ENCODE measurements at regions not wholly inside any gene's neighbourhood (a gene's known extent, or its start where the extent isn't known, plus 50 kb on each side); places are given as distances from the start of the nearest gene placed in this dataset.
"Not testable (repeated sequence)": the region's sequence is repeated elsewhere in the genome, so short reads cannot be mapped to it uniquely, and the experiment has no call there.

GRCh38 chr22:33142282-33143055, 84.3 kb upstream of the SYN3 start:
- no peak for DNase-seq (ENCODE audit: low read depth)

- no peak for DNase-seq (ENCODE audit: low read depth)
Measured at GRCh38 chr22:33139937-33140336, 81.8 kb upstream of the SYN3 start.

- not testable (repeated sequence) for DNase-seq (ENCODE audit: low read depth)
Measured at GRCh38 chr22:33138333-33138732, 80.2 kb upstream of the SYN3 start.

DNA sequence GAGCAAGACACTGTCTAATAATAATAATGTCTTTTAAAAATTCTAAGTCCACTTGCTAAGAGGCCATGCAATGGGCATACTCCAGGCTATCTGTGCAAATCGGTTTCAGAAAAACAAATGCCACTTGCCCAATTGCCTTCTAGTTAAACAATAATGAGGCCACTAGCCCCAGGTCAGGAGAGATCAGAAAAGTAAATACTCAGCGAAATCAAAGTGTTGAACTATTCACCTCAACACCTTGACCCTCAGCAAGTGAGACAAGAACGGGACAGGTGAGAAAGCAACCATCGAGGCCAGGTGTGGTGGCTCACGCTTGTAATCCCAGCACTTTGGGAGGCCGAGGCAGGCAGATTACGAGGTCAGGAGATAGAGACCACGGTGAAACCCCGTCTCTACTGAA, 72.3 kb upstream of the SYN3 start:
- DNase-seq (ENCODE audit: low read depth) = no peak

DNA sequence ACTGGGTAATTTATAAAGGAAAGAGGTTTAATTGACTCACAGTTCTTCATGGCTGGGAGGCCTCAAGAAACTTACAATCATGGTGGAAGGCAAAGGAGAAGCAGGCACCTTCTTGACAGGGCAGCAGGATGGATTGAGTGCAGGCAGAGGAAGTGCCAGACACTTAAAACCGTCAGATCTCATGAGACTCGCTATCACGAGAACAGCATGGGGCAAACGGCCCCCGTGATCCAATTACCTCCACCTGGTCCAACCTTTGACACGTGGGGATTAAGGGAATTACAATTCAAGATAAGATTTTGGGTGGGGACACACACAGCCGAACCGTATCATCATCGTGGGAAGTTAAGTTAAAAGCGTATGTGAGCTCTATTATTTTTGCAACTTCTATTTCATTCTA, 71.4 kb upstream of the SYN3 start:
- no peak for DNase-seq (ENCODE audit: low read depth)

DNA sequence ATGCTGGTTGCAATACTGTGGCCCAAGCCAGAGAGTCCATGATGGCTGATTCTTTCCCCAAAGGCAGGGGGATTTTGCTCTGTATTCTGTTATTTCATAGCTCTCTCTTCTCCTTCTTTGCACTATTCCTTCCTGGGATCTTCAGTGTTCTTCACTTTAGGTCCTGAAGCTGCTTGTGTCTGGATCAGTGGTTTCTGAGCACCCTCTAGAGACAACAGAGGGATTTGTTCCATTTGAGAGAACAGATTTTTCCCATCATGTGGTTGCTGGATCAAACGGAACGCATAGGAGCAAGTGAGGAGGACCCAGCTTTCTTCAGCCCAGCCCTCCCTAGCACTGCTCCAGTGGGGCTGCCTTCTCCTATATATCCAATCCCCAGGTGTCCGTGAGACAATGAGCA, 68.7 kb upstream of the SYN3 start:
- DNase-seq (ENCODE audit: low read depth) = no peak

DNA sequence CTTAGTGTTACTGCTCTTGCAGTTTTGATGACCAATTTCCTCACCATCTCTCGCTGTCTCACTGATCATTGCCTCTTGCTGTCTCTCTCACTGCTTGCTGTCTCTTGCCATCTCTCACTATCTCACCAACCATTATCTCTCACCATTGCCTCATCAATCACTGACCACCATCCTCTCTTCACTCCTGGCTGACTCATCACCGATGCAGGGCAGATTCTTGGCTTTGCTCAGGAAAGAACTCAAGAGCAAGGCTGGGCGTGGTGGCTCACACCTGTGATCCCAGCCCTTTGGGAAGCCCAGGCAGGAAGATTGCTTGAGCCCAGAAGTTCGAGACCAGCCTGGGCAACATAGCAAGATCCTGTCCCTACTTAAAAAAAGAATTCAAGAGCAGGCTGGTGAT, 66.3 kb upstream of the SYN3 start:
- no peak for DNase-seq (ENCODE audit: low read depth)

- DNase-seq (ENCODE audit: low read depth) = not testable (repeated sequence)
Measured at GRCh38 chr22:33122439-33122838, 64.3 kb upstream of the SYN3 start.

DNA sequence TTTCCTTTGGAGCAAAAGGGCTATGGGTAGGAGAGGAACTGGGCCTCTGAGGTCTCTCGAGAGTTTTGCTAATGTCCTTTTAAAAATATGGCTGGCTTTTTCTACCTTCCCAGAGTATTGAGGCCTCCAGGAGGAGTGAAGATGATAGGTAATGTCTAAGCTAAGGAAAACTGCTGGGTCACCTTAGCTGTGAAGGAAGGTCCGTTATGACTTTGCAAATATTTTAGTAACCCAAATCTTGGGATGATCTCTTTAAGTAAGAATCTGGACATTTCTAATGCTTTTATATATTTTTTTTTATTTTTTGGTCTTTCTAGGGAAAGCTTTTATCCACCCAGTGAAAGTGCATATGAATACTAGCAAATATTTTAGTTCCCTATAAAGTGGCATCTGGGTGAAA, 60.9 kb upstream of the SYN3 start:
- DNase-seq (ENCODE audit: low read depth) = no peak

DNA sequence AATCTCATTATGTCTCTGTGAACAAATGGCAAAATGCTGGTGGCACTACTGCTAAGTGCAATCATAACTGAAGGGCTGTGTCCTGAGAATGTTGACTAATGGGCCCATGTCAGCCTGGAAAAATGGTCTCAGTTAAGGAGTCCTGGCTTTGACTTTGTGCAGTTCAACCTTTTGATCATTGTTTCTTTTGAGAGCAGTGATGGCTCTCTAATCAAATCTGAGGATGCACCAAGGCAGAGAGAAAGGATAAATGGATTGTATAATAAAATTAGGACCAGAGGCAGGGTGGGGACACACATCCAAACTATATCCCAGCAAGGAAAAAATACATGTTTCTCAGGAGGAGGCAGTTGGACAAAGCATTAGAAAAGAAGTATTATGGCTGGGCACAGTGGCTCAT, 59.6 kb upstream of the SYN3 start:
- DNase-seq (ENCODE audit: low read depth) = no peak

DNA sequence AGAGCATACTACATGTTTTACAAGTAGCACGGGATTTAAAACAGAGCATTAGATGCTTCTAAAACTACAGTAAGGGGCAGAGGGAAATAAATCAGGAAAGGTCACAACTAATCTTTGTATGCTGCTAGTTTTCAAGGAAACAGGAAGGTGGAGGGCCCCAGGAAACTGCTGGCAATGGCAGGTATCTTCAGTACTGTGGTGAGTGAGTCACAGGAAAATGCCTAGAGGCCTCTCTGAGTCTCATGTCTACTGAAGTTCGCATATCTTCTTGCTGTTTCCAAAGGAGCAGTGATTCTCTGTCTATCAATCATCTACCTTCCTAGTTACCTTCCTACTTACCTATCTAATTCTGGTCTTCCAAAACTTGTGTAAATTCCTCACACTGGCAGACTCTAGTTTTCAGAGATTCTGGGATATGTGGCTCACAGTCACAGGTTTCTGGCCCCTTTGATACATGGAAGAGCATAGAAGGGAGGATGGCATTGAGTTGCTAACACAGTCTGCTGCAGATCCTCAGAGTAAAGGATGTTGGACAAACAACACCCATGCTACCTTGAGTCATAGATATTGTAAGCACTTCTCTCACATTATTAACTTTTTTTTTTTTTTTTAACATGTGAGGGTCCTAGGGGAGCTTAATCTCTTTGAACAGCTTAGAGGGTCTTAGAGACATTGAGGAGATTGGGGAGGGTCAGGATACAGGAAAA, 58.8 kb upstream of the SYN3 start:
- no peak for DNase-seq (ENCODE audit: low read depth)

DNA sequence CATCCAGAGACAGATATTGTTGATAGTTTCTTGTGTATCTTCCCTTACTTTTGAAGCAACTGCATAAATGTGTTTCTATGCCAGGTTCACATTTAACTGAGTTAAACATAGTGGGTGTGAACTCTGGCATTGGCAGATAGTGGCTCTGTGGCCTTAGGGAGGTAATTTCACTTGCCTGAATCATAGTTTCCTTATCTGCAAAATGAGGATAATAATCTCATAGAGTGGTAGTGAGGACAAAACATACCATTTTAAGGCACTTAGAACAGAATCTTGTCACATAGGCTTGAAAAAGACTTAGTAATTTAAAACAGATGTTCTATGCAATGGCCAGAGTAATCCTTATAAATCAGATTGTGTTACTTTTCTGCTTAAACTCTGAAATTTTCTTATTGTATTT, 56.4 kb upstream of the SYN3 start:
- DNase-seq (ENCODE audit: low read depth) = no peak

DNA sequence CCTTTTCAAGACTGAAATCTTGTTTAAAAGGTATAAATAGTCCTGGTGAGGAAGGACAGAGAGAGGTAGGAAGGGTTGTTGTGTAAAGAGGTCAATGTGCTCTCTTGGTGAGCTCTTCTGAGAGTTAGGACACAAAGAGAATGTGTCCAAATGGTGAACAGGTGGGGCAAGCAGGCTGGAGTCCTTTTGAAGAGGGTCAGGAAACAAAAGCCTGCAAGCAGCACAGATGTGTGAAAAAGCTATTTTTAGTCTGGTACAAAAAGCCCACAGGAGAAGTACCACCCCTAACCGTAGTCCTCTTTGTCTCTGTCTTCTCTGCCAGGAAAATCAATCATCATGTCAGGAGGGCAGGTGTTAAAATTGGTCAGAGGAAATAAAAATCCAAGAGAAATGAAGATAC, 54.4 kb upstream of the SYN3 start:
- DNase-seq (ENCODE audit: low read depth) = no peak

DNA sequence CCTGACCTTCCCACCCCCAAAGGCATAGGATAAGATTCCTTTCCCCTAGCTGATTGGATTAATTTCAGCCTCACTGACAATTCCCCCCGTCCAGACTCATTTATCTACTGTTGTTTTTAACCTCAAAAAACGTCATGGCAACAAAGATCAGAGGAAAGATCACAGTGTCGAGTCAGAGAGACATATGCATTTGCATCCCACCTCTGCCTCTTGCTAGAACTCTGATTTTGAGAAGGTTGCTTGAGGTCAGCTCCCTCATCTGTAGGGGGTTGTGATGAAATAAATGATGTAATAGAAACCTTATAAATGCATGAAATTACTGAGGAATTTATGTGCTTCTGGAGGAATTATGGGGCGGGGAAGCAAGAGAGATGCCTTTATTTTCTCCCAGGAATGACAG, 53.3 kb upstream of the SYN3 start:
- DNase-seq (ENCODE audit: low read depth) = no peak

DNA sequence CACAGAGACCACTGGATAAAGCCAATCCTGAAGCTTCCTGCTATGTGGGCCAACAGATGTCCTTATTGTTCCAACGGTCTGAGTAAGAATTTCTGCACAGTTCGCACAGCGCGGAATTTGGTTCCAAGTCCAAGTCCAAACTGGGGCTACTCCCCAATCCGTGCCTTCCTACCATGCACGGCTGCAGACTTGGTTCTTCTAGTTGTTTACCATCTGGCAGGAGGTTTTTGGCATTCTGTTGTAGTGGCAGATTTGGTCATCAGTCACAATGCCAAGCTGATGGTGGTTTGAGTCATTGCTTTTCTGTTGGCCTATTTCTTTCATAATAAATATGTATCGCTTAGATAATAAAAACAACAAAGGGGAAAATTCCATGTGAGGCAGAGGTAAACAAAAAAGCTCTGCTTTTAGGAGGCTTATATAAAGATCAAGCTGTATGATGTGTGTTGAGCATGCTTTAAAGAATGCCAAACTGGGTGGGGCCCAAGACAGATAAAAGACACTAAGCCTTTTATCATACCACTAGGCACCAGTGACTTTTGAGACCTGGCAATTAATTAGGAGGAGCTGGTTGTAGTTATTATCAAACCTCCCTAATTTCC, 52.5 kb upstream of the SYN3 start:
- no peak for DNase-seq (ENCODE audit: low read depth)

- no peak for DNase-seq (ENCODE audit: low read depth)
Measured at GRCh38 chr22:33109514-33110430, 51.6 kb upstream of the SYN3 start.

DNA sequence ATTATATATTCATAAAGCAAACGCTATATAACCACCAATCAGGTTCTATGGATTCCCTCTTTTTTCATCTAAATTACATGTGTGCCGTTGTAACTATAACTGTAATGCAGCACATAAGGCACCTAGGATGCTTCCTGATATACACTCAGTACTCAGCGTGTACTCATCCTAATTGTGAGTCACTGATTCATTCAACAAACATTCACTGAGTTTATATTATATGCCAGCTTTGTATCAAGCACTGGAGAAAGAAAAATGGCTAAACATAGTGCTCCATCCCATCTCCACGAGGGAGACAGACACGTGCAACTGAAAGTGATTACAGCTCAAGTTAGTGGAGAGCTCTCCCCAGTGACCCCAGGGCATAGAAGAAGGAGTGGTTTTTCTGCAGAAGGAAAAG, 49.9 kb upstream of the SYN3 start:
- DNase-seq (ENCODE audit: low read depth) = no peak

Data from fibroblast of the conjunctiva (primary cell).